DOHH2 (cell line): ENCODE measurements at regions not wholly inside any gene's neighbourhood (a gene's known extent, or its start where the extent isn't known, plus 50 kb on each side); places are given as distances from the start of the nearest gene placed in this dataset.

Experiments used
- EZH2phosphoT487 ChIP-seq: fragments of 200-600 bp; sonication (generic); IDR thresholded peaks from 2 replicates; pipeline ENCODE4 v1.6.1; 2017; ENCODE audit warnings: borderline replicate concordance, mild to moderate bottlenecking, antibody characterized with exemption, low read length, moderate library complexity, mixed read lengths
- TF ChIP-seq, protein P1 (sequence below): fragments of 200-600 bp; sonication (generic); IDR thresholded peaks from one replicate; pipeline ENCODE4 v1.5.1; 2014; ENCODE audit warnings: antibody characterized with exemption, mild to moderate bottlenecking, low read depth, low read length; ENCODE audit not compliant: poor library complexity, severe bottlenecking

DNA sequence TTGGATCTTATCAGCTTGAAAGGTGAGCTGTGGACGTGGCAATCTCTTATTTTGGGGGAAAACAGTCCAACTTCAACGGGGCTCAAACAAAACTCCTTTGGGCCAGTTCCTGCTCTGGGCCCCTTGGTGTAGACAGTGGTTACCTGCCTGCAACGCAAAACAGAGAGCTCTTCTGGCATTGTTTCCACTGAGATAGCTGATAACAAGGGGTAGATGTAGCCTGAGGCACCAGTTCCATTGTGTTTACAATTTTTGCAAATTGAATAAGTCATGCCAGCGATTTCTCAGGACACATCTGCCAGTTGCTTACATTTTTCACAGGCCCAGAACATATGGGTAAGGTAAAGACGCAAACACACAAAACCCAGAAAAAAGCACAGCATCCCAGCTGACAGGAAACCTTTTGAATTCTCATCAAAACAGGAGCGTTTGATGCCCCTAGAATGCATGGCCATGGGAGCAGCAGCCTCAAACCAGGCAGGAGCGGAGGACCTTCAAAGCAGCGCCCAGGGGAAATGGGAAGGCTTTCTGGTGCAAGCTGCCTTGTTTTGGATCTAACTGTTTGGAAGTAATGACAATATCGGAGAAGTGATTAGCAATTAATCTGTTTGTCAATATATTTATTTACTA is 259.7 kb downstream of the AACS start:
- TF ChIP-seq, protein P1, sequence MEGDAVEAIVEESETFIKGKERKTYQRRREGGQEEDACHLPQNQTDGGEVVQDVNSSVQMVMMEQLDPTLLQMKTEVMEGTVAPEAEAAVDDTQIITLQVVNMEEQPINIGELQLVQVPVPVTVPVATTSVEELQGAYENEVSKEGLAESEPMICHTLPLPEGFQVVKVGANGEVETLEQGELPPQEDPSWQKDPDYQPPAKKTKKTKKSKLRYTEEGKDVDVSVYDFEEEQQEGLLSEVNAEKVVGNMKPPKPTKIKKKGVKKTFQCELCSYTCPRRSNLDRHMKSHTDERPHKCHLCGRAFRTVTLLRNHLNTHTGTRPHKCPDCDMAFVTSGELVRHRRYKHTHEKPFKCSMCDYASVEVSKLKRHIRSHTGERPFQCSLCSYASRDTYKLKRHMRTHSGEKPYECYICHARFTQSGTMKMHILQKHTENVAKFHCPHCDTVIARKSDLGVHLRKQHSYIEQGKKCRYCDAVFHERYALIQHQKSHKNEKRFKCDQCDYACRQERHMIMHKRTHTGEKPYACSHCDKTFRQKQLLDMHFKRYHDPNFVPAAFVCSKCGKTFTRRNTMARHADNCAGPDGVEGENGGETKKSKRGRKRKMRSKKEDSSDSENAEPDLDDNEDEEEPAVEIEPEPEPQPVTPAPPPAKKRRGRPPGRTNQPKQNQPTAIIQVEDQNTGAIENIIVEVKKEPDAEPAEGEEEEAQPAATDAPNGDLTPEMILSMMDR = no peak
- no peak for TF ChIP-seq EZH2phosphoT487
